Panc1 (cell line): ENCODE measurements at regions not wholly inside any gene's neighbourhood (a gene's known extent, or its start where the extent isn't known, plus 50 kb on each side); places are given as distances from the start of the nearest gene placed in this dataset.

Experiments used
- ATAC-seq: fragments of 200-7000 bp; cut with Tn5 transposase; 2 replicates; pipeline ENCODE4 v1.9.1; 2020; ENCODE audit warnings: mild to moderate bottlenecking, moderate library complexity
- BruUV-seq: library from RNA; stranded (reverse); fragments of 400-500 nt; replicated peaks from 2 replicates; lab custom pipeline; 2021; lab: Mats Ljungman, UMichigan
- CTCF ChIA-PET: fragments of 300-600 bp; sonication (Branson Sonifier 250); formaldehyde crosslinking; loops from one replicate; lab custom pipeline; 2022; ENCODE audit warnings: antibody characterized with exemption; lab: Charles Lee
- POLR2A ChIA-PET: fragments of 300-600 bp; sonication (Branson Sonifier 250); formaldehyde crosslinking; loops from one replicate; lab custom pipeline; 2022; ENCODE audit warnings: antibody characterized with exemption; lab: Charles Lee
- DNase-seq: peaks from one replicate; pipeline ENCODE4 v3.0.0-alpha.2; 2010; ENCODE audit warnings: low read depth, low spot score
- H3K27ac ChIP-seq: 2 replicates; pipeline ENCODE4 v1.5.1; 2011; ENCODE audit warnings: mild to moderate bottlenecking, low read length, inconsistent platforms
- H3K27me3 ChIP-seq: fragments of 200-500 bp; sonication (Bioruptor generic); 2 replicates; pipeline ENCODE4 v1.6.0; 2014; ENCODE audit warnings: low read length, inconsistent platforms; ENCODE audit not compliant: control insufficient read depth, insufficient read depth
- H3K36me3 ChIP-seq: fragments of 200-500 bp; sonication (Bioruptor generic); 2 replicates; pipeline ENCODE4 v1.5.1; 2014; ENCODE audit warnings: inconsistent platforms, mild to moderate bottlenecking, low read length, moderate library complexity; ENCODE audit not compliant: control insufficient read depth, insufficient read depth
- H3K4me1 ChIP-seq: 2 replicates; pipeline ENCODE4 v1.5.1; 2011; ENCODE audit warnings: inconsistent platforms, mild to moderate bottlenecking, low read length, moderate library complexity; ENCODE audit not compliant: control insufficient read depth, insufficient read depth
- H3K4me3 ChIP-seq, 2 experiments: 2 replicates each; pipeline ENCODE4 v1.5.1; 2011 to 2012; ENCODE audit warnings: low read depth in 2 of 2, low read length in 2 of 2, mild to moderate bottlenecking in 2 of 2, inconsistent platforms in 1 of 2, moderate library complexity in 1 of 2
- H3K9me3 ChIP-seq: fragments of 200-500 bp; sonication (Bioruptor generic); 2 replicates; pipeline ENCODE4 v1.5.1; 2014; ENCODE audit warnings: low read depth, mild to moderate bottlenecking, inconsistent platforms, low read length, moderate library complexity; ENCODE audit not compliant: control insufficient read depth, insufficient read depth
- POLR2AphosphoS5 ChIP-seq: IDR thresholded peaks from 2 replicates; pipeline ENCODE4 v1.6.1; 2012; ENCODE audit warnings: mild to moderate bottlenecking, low read depth, low read length, moderate library complexity
- SIN3A ChIP-seq: IDR thresholded peaks from 2 replicates; pipeline ENCODE4 v1.6.1; 2012; ENCODE audit warnings: low read depth, mild to moderate bottlenecking, low read length, moderate library complexity, borderline replicate concordance; ENCODE audit not compliant: insufficient read depth
- TCF7L2 ChIP-seq: IDR thresholded peaks from 2 replicates; pipeline ENCODE4 v1.6.1; 2011; ENCODE audit warnings: mild to moderate bottlenecking, low read depth, low read length, inconsistent platforms
- in situ Hi-C: cut with HindIII; loops from 2 replicates; pipeline ENCODE4 v1.10.0; 2016; ENCODE audit warnings: low sequenced_read_pairs, low pct_unique_long_range_greater_than_20kb
- intact Hi-C: fragments of 100-400 bp; cut with micrococcal nuclease; formaldehyde crosslinking; loops from one replicate; pipeline ENCODE4 v1.10.0; 2022; ENCODE audit not compliant: unreplicated experiment
- TF ChIP-seq, protein P1 (sequence below), 2 experiments: IDR thresholded peaks; 2 replicates each; pipeline ENCODE4 v1.6.1; 2011 to 2012; ENCODE audit warnings: low read depth in 2 of 2, control low read depth in 1 of 2, low read length in 1 of 2, mild to moderate bottlenecking in 1 of 2, moderate library complexity in 1 of 2; ENCODE audit not compliant: insufficient read depth in 1 of 2
- TF ChIP-seq, protein P2 (sequence below): fragments of 450-650 bp; IDR thresholded peaks from 2 replicates; pipeline ENCODE4 v1.5.1; 2017; ENCODE audit warnings: mild to moderate bottlenecking

DNA sequence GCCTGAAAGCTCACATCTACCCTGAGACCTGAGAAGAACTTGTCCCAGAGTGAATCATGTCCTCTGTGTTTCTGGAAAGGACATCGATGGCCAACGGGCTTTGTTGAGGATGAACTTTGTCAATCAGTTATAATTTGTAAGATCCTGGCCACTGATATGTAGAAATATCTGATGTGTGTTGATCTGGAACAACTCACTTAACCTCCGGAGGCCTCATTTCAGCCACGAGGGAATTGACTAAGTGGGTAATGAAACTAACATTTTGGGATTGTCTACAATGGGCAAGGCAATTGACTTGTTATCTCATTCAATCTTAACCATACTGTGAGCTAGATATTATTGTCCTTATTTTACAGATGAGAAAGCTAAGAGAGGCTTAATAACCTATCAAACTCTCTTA lies 468.1 kb upstream of the NRP1 start:
- no TSS peak for BruUV-seq
- no peak for ATAC-seq
- in situ Hi-C loops (no loop called here), intact Hi-C loops (no loop called here)
- Histone ChIP-seq H3K36me3 (no peaks in the 10 kb centered on the region), H3K4me3 (no peak overlapping the region), H3K27me3 (no peaks in the 10 kb centered on the region), H3K4me1 (no peaks in the 10 kb centered on the region), H3K9me3 (no peaks in the 10 kb centered on the region), H3K27ac (no peak overlapping the region)
- TF ChIP-seq, protein P1, sequence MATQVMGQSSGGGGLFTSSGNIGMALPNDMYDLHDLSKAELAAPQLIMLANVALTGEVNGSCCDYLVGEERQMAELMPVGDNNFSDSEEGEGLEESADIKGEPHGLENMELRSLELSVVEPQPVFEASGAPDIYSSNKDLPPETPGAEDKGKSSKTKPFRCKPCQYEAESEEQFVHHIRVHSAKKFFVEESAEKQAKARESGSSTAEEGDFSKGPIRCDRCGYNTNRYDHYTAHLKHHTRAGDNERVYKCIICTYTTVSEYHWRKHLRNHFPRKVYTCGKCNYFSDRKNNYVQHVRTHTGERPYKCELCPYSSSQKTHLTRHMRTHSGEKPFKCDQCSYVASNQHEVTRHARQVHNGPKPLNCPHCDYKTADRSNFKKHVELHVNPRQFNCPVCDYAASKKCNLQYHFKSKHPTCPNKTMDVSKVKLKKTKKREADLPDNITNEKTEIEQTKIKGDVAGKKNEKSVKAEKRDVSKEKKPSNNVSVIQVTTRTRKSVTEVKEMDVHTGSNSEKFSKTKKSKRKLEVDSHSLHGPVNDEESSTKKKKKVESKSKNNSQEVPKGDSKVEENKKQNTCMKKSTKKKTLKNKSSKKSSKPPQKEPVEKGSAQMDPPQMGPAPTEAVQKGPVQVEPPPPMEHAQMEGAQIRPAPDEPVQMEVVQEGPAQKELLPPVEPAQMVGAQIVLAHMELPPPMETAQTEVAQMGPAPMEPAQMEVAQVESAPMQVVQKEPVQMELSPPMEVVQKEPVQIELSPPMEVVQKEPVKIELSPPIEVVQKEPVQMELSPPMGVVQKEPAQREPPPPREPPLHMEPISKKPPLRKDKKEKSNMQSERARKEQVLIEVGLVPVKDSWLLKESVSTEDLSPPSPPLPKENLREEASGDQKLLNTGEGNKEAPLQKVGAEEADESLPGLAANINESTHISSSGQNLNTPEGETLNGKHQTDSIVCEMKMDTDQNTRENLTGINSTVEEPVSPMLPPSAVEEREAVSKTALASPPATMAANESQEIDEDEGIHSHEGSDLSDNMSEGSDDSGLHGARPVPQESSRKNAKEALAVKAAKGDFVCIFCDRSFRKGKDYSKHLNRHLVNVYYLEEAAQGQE (IDR thresholded peaks at IDR 0.05; ENCODE audit: insufficient read depth in 1 of 2, low read depth in 2 of 2, low read length in 1 of 2) = no peak
- DNase-seq = no peak
- ChIA-PET POLR2A (no interaction called here), CTCF (no interaction called here)

DNA sequence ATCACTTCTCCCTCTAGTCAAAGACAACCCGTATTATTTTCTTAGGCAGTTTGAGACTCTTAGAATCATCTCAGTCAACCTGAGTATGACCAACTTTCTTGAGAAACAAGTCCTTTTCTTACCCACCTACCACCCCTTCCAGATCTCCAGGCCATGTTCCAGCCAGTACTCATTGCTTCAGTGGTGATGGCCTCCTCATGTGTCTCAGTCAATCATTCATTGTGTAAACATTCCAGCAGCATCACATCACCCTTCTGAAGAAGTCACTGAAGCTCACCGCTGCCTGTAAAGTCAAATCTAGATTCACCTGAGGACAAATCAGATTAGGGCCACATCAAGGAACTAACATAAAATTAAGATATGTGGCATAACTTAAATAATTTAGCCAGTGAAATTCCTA lies 467.2 kb upstream of the NRP1 start:
- DNase-seq (peak; percentile 22), ATAC-seq (no peak)
- Histone ChIP-seq H3K4me3 (no peak overlapping the region), H3K27me3 (no peaks in the 10 kb centered on the region), H3K36me3 (no peaks in the 10 kb centered on the region), H3K9me3 (no peaks in the 10 kb centered on the region), H3K4me1 (no peaks in the 10 kb centered on the region), H3K27ac (no peak overlapping the region)
- intact Hi-C loops (no loop called here), in situ Hi-C loops (no loop called here)
- ChIA-PET POLR2A (no interaction called here), CTCF (no interaction called here)
- no peak for TF ChIP-seq TCF7L2
- TF ChIP-seq, protein P2, sequence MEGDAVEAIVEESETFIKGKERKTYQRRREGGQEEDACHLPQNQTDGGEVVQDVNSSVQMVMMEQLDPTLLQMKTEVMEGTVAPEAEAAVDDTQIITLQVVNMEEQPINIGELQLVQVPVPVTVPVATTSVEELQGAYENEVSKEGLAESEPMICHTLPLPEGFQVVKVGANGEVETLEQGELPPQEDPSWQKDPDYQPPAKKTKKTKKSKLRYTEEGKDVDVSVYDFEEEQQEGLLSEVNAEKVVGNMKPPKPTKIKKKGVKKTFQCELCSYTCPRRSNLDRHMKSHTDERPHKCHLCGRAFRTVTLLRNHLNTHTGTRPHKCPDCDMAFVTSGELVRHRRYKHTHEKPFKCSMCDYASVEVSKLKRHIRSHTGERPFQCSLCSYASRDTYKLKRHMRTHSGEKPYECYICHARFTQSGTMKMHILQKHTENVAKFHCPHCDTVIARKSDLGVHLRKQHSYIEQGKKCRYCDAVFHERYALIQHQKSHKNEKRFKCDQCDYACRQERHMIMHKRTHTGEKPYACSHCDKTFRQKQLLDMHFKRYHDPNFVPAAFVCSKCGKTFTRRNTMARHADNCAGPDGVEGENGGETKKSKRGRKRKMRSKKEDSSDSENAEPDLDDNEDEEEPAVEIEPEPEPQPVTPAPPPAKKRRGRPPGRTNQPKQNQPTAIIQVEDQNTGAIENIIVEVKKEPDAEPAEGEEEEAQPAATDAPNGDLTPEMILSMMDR = no peak
- no peak for TF ChIP-seq POLR2AphosphoS5
- TF ChIP-seq SIN3A = no peak
- TF ChIP-seq, protein P1 (IDR thresholded peaks at IDR 0.05; ENCODE audit: insufficient read depth in 1 of 2, low read depth in 2 of 2, low read length in 1 of 2) = no peak
- BruUV-seq = no TSS peak
